LNCaP clone FGC (cell line): ENCODE measurements at regions not wholly inside any gene's neighbourhood (a gene's known extent, or its start where the extent isn't known, plus 50 kb on each side); places are given as distances from the start of the nearest gene placed in this dataset.

Source experiments
- DNase-seq: peaks from one replicate; pipeline ENCODE4 v3.0.0-alpha.2; 2011; ENCODE audit warnings: low read depth
- H3K4me3 ChIP-seq: 2 replicates; pipeline ENCODE4 v1.5.1; 2011; ENCODE audit warnings: mild to moderate bottlenecking, low read depth, low read length, control low read depth
- CTCF ChIP-seq: IDR thresholded peaks from 2 replicates; pipeline ENCODE4 v1.5.1; 2012; ENCODE audit warnings: mild to moderate bottlenecking; ENCODE audit not compliant: control insufficient read depth, insufficient read depth; ENCODE audit errors: extremely low read depth

GRCh38 chr11:112844517-112844916 is 116.7 kb upstream of the NCAM1 start:
- TF ChIP-seq CTCF = no peak
- no peak overlapping the region for H3K4me3 ChIP-seq
- no peak for DNase-seq

- H3K4me3 ChIP-seq = no peak overlapping the region
- no peak for TF ChIP-seq CTCF
- no peak for DNase-seq
Observed at GRCh38 chr11:112847568-112847967, 113.7 kb upstream of the NCAM1 start.

GRCh38 chr11:112852143-112852866 is 108.9 kb upstream of the NCAM1 start:
- DNase-seq = no peak
- no peak overlapping the region for H3K4me3 ChIP-seq
- no peak for TF ChIP-seq CTCF

- no peak for TF ChIP-seq CTCF
- no peak for DNase-seq
- H3K4me3 ChIP-seq = no peak overlapping the region
Observed at GRCh38 chr11:112856133-112856532, 105.1 kb upstream of the NCAM1 start.

GRCh38 chr11:112856591-112856990 is 104.6 kb upstream of the NCAM1 start:
- no peak for TF ChIP-seq CTCF
- DNase-seq = no peak
- H3K4me3 ChIP-seq = no peak overlapping the region

GRCh38 chr11:112858289-112859023 is 102.8 kb upstream of the NCAM1 start:
- no peak for DNase-seq
- H3K4me3 ChIP-seq = no peak overlapping the region
- TF ChIP-seq CTCF = no peak
